GM18505 (cell line): ENCODE measurements at regions not wholly inside any gene's neighbourhood (a gene's known extent, or its start where the extent isn't known, plus 50 kb on each side); places are given as distances from the start of the nearest gene placed in this dataset.

Experiments
- ATAC-seq: cut with Tn5 transposase; IDR thresholded peaks from one replicate; pipeline ENCODE4 v1.9.1; 2021; ENCODE audit not compliant: unreplicated experiment
- POLR2A ChIP-seq: IDR thresholded peaks from 4 replicates; pipeline ENCODE4 v1.6.1; 2011; ENCODE audit warnings: borderline replicate concordance; ENCODE audit not compliant: insufficient read depth, insufficient read length; ENCODE audit errors: extremely low read depth

DNA sequence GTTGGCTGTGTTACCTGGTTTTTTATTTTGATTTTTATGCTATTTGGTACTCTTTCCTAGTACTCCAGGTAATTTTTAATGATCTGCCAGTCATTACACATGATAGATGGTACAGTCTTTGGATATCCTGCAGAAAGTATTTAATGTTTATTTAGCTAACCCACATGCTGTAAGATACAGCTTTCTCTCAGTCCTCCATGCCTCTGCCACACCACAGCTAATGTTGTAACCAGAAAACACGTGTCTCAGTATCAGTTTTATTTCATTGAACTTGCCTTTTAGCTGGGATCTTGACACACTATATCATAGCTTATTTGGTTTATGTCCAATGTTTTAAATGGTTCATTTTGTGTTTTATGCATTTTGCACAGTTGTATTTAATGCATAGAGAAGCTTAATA lies 1648.4 kb downstream of the KCNT2 start:
- ATAC-seq, result no peak
- no peak for TF ChIP-seq POLR2A

DNA sequence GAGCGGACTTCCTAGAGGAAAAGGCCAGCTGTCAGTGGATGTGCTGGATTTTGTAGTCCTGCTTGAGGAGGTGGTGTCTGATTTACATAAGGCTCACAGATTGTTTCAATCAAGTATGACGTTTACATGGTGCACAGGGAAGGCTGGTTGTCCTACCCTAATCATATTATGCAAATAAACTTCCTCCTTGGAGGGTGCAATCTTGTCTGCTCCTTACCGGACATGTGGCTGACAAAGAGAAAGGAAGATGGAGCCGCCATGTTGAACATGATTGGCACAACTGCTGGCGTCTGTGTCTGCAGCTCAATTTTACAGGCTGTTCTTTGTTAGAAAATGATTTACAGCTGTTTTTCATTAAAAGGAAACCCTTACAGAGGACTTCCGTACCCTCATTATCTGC lies 1656.1 kb downstream of the KCNT2 start:
- no peak for TF ChIP-seq POLR2A
- ATAC-seq, result no peak

DNA sequence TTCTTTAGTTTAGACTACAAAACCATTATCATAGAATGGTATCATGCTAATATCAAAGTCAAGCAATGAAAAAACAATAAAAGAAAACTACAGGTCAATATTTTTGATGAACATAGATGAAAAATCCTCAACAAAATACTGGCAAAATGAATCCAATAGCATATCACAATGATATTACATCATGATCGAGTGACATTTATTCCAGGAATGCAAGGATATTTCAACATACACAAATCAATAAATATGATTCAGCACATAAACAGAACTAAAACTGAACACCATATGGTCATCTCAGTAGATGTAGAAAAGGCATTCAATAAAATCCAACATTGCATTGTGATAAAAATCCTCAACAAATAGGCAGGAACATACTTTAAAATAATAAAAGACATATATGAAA lies 1657.7 kb downstream of the KCNT2 start:
- ATAC-seq, result no peak
- TF ChIP-seq POLR2A, result no peak

DNA sequence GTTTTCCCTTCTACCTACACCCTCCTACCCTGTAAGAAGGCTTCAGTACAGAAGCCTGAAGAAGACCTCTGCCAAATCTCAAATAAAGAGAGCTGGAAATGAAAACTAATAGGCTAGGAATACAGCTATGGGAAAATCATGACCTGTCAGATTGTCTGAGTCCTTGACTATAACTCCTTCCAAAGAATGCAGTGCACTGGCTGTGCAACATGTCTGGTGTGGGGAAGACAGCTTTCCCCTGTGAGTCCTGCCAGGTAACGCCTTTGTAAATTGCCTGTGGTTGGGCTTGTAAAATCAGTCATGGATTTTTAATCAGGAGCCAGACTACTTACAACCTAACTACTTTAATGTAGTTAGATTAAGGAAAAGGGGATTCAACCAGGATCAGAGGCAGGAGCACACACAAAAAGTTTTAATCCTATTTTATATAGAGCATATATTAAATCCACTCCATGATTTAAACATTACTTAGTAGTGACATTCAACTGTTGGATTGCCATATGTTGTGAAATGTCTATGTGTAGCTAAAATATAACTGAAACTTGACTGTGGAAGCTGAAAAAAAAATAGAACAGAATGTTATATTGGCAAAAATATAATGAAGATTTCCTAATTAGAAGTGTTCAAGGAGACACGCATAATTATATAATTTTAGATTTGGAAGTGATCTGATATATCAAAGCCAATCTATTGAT lies 1667.8 kb downstream of the KCNT2 start:
- no peak for TF ChIP-seq POLR2A
- ATAC-seq, result no peak

DNA sequence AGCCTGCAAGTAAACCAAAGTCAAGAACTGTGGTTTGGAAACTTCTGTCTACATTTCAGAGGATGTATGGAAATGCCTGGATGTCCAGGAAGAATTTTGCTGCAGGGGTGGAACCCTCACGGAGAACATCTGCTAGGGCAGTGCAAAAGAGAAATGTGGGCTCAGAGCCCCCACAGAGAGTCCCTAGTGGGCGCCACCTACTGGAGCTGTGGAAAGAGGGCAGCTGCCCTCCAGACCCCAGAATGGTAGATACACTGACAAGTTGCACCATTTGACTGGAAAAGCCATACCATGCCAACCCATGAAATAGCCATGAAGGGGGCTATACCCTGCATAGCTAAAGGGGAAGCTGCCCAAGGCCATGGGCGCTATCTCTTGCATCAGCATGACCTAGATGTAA lies 1672.4 kb downstream of the KCNT2 start:
- no peak for ATAC-seq
- TF ChIP-seq POLR2A, result no peak

DNA sequence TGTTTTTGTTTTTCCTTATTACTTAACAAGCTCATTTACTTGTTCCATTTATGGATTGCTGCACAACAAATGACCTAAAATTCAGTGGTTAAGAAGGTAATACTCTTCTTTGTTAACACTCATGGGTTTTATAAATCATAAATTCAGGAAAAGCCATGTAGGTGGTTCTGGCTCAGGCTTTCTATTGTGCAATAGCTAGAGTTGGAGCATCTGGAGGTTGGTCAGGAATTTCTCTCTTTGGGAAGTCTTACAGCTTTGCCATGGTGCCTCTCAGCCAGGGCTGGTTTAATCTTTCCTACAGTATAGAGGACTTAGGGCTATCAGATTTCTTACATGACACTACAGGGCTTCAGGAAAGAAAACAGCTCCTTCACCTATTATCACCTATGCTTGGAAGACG lies 1677.1 kb downstream of the KCNT2 start:
- ATAC-seq, result no peak
- TF ChIP-seq POLR2A, result no peak

DNA sequence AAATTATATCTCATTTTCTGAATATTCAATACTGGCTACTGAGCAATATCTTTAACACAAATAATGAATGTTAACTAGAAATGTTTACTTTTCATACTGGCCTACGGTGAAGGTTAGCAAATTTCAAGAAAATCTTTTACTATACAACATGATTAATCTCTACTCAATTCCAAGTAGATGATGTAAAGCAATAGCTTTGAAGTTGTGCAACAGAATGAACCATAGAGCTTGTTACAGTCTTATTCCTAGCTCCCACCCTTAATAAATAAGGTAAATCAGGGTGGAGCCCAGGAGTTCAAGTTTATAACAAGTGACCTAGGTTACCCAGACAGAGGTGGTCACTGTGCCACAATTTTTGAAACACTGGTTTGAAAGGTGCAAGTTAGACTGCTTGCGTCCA lies 1678.1 kb downstream of the KCNT2 start:
- TF ChIP-seq POLR2A, result no peak

DNA sequence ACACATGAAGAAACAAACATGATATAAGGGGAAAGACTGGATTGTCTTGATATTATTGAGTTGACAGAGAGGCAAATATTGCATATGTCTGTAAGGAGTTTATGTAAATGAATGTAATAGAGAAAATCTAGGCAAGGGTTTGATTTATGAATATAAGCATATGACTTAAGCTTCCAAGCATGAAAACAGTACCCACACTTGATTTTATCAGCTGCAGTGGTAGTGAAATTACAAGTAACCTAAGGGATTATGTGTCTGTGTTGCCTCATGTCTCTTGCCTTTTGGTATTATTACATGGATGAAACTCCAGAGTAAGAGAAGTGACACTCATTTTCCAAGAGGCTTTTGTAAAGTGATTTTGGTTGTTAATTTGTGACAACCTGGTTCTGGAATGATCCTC lies 1678.9 kb downstream of the KCNT2 start:
- ATAC-seq, result no peak
- TF ChIP-seq POLR2A, result no peak

More for the DNA sequence above, 1678.1 kb downstream of the KCNT2 start:
- no peak for ATAC-seq

DNA sequence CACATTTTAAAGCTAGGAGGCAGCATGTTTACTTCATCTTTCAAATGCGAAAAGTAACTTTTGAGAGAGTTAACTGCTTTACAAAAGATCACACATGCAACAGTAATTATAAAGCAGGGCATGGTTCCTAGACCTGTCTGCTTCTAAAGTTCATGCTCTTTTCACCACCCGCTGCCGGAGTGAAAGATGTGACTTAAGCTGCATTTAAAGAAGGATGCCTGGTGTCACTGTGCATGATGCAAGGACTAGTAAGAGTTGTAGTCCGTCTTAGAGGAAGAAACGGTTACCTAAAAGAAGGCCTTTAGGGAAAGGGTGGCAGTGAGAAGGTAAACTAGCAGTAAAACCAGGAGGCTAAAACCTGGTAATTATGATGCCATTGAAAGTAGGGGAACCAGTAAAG lies 1689.1 kb downstream of the KCNT2 start:
- TF ChIP-seq POLR2A, result no peak
- ATAC-seq, result no peak

DNA sequence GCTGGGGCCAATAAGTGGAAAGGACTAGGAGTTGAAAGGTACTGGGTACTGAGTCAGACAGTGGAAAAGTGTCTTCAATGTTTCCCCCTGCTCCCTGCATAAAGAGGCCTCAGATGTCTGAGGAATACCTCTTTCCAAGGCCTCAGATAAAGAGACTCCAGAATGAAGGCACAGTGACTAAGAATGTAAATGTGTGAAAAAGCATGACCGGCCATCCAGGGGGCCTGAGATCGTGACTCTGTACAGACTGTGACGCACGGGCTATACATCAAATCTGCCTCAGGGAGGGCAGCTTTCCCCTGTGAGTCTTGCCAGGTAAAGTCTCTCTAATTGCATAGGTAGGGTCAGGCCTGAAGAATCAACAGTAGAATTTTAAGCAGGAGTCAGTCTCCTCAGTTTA lies 1690.5 kb downstream of the KCNT2 start:
- TF ChIP-seq POLR2A, result no peak
- no peak for ATAC-seq

DNA sequence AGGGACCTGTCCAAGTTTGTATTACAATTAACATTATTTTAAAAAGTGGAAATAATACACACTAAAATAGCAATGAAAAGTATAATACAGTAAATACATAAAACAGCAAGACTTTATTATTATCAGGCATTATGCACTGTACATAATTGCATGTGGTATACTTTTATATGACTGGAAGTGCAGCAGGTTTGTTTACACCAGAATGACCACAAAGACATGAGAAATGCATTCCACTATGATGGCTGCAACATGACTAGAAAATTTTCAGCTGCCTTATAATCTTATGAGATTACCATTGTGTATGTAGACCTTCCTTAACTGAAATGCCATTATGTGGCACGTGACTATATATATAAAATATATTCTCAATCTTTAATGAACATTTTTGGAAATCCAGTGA lies 1699.6 kb downstream of the KCNT2 start:
- no peak for ATAC-seq
- TF ChIP-seq POLR2A, result no peak

DNA sequence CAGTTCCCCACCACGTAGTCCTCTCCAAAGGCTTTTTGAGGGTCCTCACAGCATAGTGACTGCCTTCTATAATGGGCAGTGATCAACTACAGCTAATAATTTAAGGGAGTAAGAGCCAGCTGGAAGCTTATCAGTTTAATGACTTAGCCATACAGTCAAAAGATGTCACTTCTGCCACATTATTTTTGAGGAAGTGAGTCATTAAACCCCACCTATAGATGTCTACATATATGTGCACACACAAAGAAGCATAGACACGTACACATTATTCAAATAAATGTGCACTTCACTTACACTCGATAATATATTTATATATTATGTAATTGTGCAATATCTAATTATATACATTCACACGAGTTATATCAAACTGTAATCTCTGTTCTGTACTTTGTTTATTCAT lies 1704.7 kb downstream of the KCNT2 start:
- no peak for TF ChIP-seq POLR2A
- no peak for ATAC-seq

DNA sequence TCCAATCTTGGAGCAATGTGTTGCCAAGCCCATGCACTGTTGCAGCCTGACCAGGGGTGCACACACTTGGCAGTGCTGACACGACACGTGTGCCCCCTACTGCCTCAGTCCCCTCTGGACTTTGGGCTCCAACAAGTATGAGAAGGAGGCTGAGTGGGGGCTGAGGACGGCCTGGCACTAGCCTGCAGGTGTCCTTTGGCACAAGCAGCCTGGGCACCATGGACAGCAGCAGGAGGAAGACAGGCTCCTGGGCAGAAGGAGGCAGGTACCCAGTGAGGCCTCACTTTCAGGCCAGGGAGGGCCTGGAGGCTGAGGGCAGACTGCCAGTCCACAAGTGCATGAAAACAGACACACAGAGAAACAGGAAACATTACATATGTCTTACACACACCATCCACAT lies 1702.9 kb upstream of the B3GALT2 start:
- no peak for ATAC-seq
- no peak for TF ChIP-seq POLR2A

DNA sequence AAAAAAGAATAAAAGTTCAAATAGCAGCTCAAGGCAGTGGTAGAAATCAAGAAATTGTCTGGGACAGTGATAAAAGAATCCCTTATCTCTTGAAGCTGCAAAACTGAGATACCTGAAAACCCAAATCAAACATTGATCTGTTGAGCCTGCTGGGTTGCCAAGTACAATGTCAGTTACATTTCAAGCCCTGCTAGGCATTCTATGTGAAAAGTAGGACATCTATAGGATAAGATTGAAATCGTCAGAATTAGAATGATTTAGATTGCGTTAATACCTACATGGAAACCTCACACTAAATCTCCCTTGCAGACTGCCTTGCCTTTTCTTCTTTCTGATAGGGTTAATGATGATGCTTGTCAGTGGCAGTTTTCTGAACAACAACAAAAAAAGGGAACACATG lies 1684.4 kb upstream of the B3GALT2 start:
- ATAC-seq, result no peak

DNA sequence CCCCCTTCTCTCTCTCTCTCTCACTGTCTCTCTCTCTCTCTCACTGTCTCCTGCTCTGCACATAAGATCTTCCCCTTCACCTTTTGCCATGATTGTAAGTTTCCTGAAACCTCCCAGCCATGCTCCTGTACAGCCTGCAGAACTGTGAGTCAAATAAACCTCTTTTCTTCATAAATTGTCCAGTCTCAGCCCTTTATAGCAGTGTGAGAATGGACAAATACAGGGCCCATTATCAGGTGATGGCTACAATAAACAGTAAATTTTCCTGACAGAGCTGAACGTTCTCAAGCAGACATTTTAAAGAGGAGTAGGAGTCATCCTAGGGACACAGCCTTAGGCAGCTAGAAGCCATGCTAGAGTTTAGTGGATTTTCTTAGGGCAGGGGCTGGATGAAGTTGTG lies 1679.7 kb upstream of the B3GALT2 start:
- no peak for TF ChIP-seq POLR2A

More for the DNA sequence above, 1684.4 kb upstream of the B3GALT2 start:
- no peak for TF ChIP-seq POLR2A

DNA sequence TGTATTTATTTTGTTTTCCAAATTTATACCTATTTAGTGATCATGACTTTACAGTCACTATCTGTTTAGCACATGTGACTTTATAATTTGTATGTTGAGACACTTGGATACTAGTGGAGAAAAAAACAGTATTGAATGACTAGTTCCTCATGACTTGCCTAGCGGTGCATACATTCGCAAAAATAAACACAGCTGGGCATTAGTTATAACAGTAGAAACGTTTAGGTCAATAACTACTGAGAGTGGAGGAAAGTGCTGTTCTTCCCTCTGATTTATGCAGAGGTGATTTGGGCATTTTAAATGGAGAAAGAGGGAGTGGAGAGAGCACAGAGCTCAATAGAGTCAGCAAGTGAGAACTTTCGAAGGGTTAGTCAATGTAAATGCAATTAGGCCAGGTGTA lies 1679.0 kb upstream of the B3GALT2 start:
- ATAC-seq, result no peak

More for the DNA sequence above, 1679.7 kb upstream of the B3GALT2 start:
- ATAC-seq, result no peak

DNA sequence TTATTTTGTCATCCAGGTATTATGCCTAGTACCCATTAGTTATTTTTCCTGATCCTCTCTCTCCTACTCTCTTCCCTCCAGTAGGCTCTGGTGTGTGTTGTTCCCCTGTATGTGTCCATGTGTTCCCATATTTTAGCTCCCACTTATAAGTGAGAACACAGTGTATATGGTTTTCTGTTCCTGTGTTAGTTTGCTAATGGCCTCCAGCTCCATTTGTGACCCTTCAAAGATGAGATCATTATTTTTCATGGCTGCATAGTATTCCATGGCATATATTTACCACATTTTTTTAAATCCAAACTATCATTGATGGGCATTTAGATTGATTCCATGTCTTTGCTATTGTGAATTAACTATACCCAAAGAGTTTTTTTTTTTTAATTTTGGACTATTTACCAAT lies 1675.7 kb upstream of the B3GALT2 start:
- TF ChIP-seq POLR2A, result no peak
- no peak for ATAC-seq

More for the DNA sequence above, 1679.0 kb upstream of the B3GALT2 start:
- TF ChIP-seq POLR2A, result no peak
